Nephron progenitor cell (in vitro differentiated cells): ENCODE measurements at regions not wholly inside any gene's neighbourhood (a gene's known extent, or its start where the extent isn't known, plus 50 kb on each side); places are given as distances from the start of the nearest gene placed in this dataset.

Source experiments
- DNase-seq: peaks from one replicate; pipeline ENCODE4 v3.0.0; 2021
- H3K27ac Mint-ChIP-seq: 2 replicates; pipeline ENCODE4 v1.8.0; 2021; ENCODE audit warnings: mild to moderate bottlenecking, moderate library complexity, mixed read lengths
- H3K27me3 Mint-ChIP-seq: 2 replicates; pipeline ENCODE4 v1.8.0; 2021; ENCODE audit warnings: mild to moderate bottlenecking, low read depth, mixed read lengths; ENCODE audit not compliant: poor library complexity
- H3K36me3 Mint-ChIP-seq: 2 replicates; pipeline ENCODE4 v1.8.0; 2021; ENCODE audit warnings: low read depth, mixed read lengths
- H3K4me1 Mint-ChIP-seq: 2 replicates; pipeline ENCODE4 v1.8.0; 2021; ENCODE audit warnings: mixed read lengths
- H3K4me3 Mint-ChIP-seq: 2 replicates; pipeline ENCODE4 v1.8.0; 2021; ENCODE audit warnings: mild to moderate bottlenecking, moderate library complexity, mixed read lengths
- H3K9me3 Mint-ChIP-seq: 2 replicates; pipeline ENCODE4 v1.8.0; 2021; ENCODE audit warnings: mild to moderate bottlenecking, moderate library complexity, mixed read lengths
- CTCF ChIP-seq: fragments of 200-600 bp; sonication (generic); IDR thresholded peaks from 2 replicates; pipeline ENCODE4 v1.5.0; 2021; ENCODE audit warnings: antibody characterized with exemption

DNA sequence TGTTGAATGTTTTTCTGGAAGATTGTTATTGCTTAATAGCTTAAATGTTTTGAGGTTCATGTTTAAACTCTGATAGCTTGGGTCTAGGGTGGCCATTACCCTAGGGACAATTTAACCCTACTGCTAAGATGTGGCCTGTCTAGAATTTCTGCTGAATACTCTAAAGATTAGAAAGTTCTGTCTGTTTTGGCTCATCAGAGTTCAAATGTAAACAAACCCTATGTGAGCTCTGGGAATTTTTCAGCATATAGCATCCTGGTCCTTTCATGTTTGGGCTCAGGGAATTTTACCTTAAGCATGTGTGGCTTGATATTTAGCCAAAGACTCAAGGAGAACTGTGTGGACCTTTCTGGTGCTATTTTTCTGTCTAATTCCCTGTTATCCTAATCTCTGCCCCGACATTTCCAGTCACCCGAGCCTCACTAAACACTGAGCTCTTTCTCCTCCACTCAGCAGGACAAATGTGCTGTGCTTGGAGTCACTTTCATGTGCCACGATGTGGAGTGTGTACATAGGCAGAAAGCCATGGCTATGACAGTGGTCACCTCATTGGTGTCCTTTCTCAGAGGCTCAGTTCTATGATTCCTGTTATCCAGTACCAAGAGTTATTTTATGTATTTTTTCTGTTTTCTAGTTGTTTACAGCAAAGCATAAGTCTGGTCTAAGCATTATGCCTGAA is 492.5 kb upstream of the SPHKAP start:
- Mint-ChIP-seq H3K27ac (no peak overlapping the region), H3K4me3 (no peak overlapping the region)

DNA sequence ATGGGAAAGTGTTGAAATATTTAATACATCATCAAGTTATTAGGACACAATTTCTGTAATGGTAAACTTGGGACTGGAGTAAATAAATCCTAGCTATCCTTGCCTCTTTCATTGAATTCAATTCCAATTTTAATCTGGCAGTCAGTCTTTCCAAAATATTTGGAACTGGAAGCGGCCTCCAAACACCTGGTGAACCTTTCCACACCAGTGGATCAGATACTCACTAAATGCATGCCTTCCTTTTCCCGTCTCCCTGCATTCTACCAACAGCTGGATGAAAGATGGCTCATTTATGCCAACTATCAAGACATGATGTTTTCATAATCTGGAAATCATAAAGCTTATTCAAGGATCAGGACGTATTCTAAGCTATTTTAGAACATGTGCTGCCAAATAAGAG is 488.2 kb upstream of the SPHKAP start:
- no peak for DNase-seq
- Mint-ChIP-seq H3K4me1 (peaks cover 15% of the 10 kb centered on the region), H3K4me3 (no peak overlapping the region), H3K9me3 (no peaks in the 10 kb centered on the region), H3K27ac (no peak overlapping the region), H3K36me3 (no peaks in the 10 kb centered on the region), H3K27me3 (peaks cover 4% of the 10 kb centered on the region)
- TF ChIP-seq CTCF: no peak

More for the DNA sequence above, 492.5 kb upstream of the SPHKAP start:
- peaks cover 10% of the 10 kb centered on the region for H3K4me1 Mint-ChIP-seq
- DNase-seq: no peak
- no peak for TF ChIP-seq CTCF
- peaks cover 6% of the 10 kb centered on the region for H3K27me3 Mint-ChIP-seq
- no peaks in the 10 kb centered on the region for H3K36me3 Mint-ChIP-seq
- H3K9me3 Mint-ChIP-seq: no peaks in the 10 kb centered on the region

- no peak overlapping the region for H3K27ac Mint-ChIP-seq
- peaks cover 15% of the 10 kb centered on the region for H3K4me1 Mint-ChIP-seq
- no peak for TF ChIP-seq CTCF
- H3K36me3 Mint-ChIP-seq: no peaks in the 10 kb centered on the region
- no peaks in the 10 kb centered on the region for H3K9me3 Mint-ChIP-seq
- H3K4me3 Mint-ChIP-seq: no peak overlapping the region
- H3K27me3 Mint-ChIP-seq: peaks cover 4% of the 10 kb centered on the region
- DNase-seq: no peak
These were observed 483.7 kb upstream of the SPHKAP start for GRCh38 chr2:228665232-228665631.

- no peak for DNase-seq
- no peak overlapping the region for H3K4me3 Mint-ChIP-seq
- H3K27me3 Mint-ChIP-seq: peaks cover 4% of the 10 kb centered on the region
- no peak for TF ChIP-seq CTCF
- no peaks in the 10 kb centered on the region for H3K4me1 Mint-ChIP-seq
- H3K36me3 Mint-ChIP-seq: no peaks in the 10 kb centered on the region
- no peaks in the 10 kb centered on the region for H3K9me3 Mint-ChIP-seq
- no peak overlapping the region for H3K27ac Mint-ChIP-seq
These were observed 477.5 kb upstream of the SPHKAP start for GRCh38 chr2:228658998-228659397.

DNA sequence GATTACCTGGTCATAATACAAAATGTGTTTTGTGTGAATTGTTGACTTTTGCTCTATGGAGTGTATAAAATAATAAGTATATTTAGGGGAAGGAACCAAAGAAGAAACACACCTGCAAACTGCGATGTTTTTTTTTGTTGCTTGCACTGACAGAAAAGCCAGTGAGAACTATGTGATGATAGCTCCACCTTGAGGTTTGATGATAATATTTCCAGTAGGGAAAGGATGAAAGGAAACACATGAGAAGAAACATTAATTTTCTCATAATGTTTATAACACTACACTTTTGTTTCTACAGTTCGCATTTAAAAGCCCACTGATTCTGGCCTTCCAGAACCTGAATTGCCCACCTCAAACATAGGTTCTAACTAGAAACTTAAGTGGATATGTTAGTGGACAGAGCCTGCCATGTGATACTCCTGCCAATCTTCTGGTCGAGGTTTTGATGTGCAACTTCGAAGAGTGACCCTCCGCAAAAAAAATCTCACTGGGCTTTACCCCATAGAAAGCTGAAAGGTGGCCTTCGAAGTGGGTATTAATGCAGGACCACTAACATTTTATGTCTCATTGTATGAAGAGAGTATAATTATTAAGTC is 476.4 kb upstream of the SPHKAP start:
- TF ChIP-seq CTCF: peak; percentile 54
- peaks cover 4% of the 10 kb centered on the region for H3K27me3 Mint-ChIP-seq
- no peak overlapping the region for H3K27ac Mint-ChIP-seq
- no peaks in the 10 kb centered on the region for H3K4me1 Mint-ChIP-seq
- no peaks in the 10 kb centered on the region for H3K36me3 Mint-ChIP-seq
- DNase-seq: no peak
- no peaks in the 10 kb centered on the region for H3K9me3 Mint-ChIP-seq
- H3K4me3 Mint-ChIP-seq: no peak overlapping the region

GRCh38 chr2:228655331-228655730 is 473.8 kb upstream of the SPHKAP start:
- H3K27ac Mint-ChIP-seq: no peak overlapping the region
- no peak overlapping the region for H3K4me3 Mint-ChIP-seq
- TF ChIP-seq CTCF: no peak

More at GRCh38 chr2:228655331-228655730, 473.8 kb upstream of the SPHKAP start:
- peaks cover 4% of the 10 kb centered on the region for H3K9me3 Mint-ChIP-seq
- no peaks in the 10 kb centered on the region for H3K4me1 Mint-ChIP-seq
- peaks cover 7% of the 10 kb centered on the region for H3K27me3 Mint-ChIP-seq
- no peaks in the 10 kb centered on the region for H3K36me3 Mint-ChIP-seq
- no peak for DNase-seq
